B cell (primary cell): ENCODE measurements at regions not wholly inside any gene's neighbourhood (a gene's known extent, or its start where the extent isn't known, plus 50 kb on each side); places are given as distances from the start of the nearest gene placed in this dataset.

ENCODE experiments used
- CTCF ChIP-seq: fragments of 200-600 bp; IDR thresholded peaks from one replicate; pipeline ENCODE4 v1.8.0; 2022; ENCODE audit warnings: antibody characterized with exemption, mild to moderate bottlenecking
- EZH2 ChIP-seq: IDR thresholded peaks from 2 replicates; pipeline ENCODE4 v1.6.1; 2012; ENCODE audit warnings: borderline replicate concordance, low read depth, mild to moderate bottlenecking, moderate library complexity, low read length; ENCODE audit not compliant: insufficient read depth, poor library complexity, severe bottlenecking

- TF ChIP-seq EZH2: no peak
- no peak for TF ChIP-seq CTCF
Observed at GRCh38 chr2:82330155-82330554, 2025.6 kb upstream of the LRRTM1 start.
